ENCODE measurements at regions not wholly inside any gene's neighbourhood (a gene's known extent, or its start where the extent isn't known, plus 50 kb on each side); places are given as distances from the start of the nearest gene placed in this dataset.
"Not testable (repeated sequence)": the region's sequence is repeated elsewhere in the genome, so short reads cannot be mapped to it uniquely, and the experiment has no call there.

DNA sequence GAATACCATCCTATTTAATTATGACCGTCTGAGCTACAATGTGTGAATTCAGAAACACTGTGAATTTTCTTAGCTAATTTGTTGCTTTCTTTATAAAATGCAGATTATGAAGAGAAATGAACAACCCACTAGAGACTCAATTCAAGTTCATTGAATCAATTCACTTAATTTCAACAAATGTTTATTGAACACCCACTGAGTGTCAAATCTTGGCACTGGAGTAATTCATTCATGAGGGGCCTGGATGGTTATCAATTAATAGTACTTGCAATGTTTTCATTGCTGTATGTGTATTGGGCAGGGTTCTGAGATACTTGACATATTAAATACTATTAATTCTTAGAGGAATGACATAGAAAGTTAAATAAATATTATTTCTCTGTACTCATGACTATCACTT, 789.4 kb downstream of the STPG2 start:
- no peak for DNase-seq (ENCODE audit: low read depth, low spot score)

DNA sequence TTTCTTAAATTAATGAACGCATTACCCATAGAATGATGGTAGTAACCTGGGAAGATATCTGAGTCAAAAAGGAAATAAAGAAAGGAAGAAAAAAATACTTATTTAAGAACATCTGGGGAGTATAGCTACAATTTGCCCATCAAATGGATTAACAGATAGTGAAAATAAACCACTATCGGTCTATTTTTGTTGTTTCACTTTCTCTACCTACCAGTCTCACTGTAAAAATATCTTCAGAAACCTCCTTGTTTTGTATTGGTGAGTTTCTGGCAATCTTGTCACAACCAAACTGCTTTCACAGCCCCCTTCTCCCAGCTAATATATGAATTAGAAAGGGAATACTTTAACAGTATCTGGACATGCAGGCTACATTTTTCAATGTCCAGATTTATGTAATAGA, 783.5 kb downstream of the STPG2 start:
- no peak for DNase-seq (ENCODE audit: low read depth, low spot score)

DNA sequence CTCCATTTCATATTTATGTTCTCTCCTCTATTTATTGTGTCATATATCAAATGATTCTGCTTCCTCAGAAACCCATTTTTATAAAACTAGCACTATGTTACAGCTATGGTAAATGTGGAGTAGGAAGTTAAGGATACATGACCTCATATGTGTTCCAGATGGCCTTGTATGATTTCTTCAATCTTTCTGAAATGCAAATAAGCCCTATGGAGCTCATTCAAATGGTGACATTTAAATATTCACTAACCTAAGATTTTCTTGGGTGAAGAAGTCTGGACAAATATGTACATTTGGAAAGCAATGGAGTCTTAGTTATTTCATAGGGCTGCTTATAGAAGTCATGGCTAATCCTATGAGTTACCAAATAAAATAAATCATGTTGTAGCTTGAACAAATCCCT, 782.5 kb downstream of the STPG2 start:
- no peak for DNase-seq (ENCODE audit: low read depth, low spot score)

DNA sequence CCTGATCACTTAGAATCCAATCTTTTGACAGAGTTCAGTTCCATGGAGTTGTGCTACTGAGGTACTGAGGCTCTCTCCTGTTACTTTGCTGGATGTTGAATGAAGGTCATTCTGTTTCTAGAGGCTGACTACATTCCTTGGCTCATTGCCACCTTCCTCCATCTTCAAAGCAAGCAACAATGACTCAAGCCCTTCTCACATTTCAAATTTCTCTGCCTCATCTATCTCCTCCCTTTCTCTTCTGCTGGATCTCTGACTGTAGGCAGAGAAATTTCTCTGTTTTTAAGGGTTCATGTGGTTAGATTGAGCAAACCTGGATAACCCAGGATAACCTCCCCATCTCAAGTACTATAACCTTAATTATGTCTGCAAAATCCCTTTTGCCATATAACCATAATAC, 775.4 kb downstream of the STPG2 start:
- DNase-seq (ENCODE audit: low read depth, low spot score), result no peak

DNA sequence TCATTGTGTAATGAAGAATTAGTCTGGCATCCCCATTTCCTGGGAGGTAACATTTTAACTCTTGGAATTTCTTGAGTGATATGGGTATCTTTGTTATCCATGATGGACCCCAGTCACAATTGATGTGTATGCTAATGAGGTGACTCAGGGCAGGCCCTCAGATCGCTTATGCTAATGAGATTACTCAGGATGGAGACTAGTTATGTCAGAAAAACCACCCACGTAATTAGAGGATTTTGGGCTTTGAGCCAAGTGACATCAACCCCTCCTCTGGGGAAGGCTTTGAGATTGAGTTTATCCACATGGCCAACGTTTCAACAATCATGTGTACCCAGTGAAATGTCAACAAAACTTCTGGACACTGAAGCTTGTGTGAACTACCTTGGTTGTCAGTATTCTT, 772.7 kb downstream of the STPG2 start:
- DNase-seq (ENCODE audit: low read depth, low spot score), result no peak

DNA sequence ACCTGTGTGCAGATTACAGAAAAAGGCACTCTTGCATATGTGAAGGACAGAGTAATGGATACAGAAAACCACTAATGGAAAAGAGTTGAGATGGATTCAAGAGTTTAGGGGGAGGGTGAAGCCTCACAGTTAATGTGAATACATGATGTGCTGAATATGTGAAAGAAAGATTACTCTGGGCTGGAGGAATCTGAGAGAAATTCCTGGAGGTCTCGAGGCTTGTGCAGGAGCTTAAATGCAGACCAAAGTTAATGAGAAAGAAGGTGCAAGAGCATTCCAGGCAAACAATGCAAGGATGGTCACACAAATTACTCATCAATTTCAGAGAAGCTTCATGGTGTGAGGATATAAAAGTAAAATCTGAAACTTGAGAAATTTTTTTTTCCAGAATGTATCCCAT, 768.8 kb downstream of the STPG2 start:
- no peak for DNase-seq (ENCODE audit: low read depth, low spot score)

DNA sequence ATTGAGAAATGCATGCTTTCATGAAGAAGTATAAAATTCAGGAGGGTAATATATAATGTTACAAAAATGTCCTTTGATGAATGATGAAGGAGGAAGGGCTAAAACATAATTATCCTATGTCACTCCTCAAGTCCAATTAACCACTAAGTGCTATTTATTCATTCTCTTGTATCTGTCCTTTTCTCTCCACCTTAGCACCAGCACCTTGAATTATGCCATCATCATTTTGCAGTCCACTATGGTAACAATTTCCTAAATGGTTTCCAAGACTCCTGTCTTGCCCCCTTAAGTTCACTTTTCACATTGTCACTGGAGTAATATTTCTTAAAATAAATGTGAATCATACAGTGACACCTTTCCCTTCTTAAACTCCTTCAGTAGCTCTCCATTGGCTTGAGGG, 756.3 kb downstream of the STPG2 start:
- no peak for DNase-seq (ENCODE audit: low read depth, low spot score)

DNA sequence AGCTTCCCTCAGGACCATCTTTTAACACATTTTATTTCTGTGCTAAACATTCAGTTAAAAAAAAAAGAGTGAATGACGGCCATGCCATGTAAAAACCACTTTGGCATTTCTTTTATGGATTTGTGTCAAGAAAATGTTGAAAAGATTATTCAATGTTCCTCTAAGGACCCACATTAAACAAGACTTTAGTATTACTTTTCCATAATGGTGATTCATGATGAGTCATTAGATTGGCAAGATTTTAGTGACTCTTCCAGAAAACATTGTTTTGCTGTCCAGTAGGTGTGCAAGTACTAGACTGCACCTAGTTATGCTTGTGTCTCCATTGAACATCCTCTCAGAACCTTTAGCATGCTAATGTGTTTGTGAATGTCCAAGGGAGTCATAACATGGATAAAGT, 748.6 kb downstream of the STPG2 start:
- no peak for DNase-seq (ENCODE audit: low read depth, low spot score)

DNA sequence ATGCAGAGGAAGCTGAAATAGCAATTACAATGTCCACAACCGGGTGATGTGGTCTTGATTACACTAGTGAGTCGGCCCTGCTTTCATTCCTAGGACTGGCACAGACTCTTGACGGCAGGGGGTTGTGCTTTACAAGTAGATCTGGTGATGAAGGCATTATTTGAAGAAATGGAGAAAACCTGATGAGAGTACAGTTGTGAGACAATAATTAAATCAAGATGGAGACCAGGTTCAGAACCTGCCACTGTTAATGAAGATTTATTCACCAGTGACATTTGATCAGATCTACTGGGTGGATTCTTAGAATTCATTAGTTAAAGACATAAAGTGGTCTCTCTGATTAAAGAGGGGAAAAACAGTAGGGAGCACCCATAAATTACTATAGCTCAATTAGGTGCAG, 747.2 kb downstream of the STPG2 start:
- no peak for DNase-seq (ENCODE audit: low read depth, low spot score)

DNA sequence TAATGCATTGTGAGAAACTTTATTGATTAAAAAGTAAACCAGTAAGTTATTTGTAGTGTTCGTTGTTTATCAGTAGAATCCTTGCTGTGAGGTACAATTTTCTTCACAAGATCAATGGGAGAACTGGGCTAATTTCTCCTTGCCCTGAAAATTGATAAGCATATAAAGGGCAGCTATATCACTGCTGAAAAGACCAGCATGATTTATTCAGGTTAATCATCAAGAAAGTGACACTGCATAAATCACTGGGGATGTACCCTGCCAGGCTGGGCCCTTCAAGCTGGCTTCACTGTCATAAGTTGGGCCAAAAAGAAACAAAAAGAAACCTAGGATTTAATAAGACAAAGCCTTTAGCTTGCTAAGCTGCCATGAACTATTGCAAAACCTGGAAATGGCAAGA, 746.7 kb downstream of the STPG2 start:
- no peak for DNase-seq (ENCODE audit: low read depth, low spot score)

DNA sequence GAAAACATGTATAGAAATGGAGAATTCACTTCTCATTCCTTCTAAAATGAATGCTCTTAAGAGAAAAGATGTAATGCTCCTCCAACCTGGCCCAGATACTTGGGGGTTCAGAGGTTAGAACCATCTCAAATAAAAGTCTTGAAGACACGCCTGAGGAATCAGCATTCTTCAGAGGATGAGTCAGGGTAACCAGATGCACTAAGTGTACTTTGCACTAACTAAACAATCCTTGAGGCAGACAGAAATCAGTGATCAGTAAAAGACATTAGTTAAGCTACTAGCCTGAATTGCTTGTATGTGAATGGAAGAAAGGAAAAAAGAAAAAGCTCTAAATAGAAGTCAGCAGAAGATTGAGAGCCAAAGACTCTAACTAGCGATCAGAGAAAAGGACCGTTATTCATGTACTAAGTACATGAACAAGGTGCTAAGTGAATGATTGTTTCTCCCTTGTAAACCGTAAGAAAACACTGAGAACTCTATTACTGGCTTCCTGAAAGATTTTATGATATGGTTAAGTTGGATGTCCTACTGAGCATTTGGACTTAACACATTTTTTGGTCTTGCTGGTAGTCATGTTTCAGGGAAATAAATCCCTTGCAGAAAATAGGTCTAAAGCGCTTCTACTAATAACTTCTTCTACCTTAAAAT, 738.3 kb downstream of the STPG2 start:
- DNase-seq (ENCODE audit: low read depth, low spot score), result no peak

DNA sequence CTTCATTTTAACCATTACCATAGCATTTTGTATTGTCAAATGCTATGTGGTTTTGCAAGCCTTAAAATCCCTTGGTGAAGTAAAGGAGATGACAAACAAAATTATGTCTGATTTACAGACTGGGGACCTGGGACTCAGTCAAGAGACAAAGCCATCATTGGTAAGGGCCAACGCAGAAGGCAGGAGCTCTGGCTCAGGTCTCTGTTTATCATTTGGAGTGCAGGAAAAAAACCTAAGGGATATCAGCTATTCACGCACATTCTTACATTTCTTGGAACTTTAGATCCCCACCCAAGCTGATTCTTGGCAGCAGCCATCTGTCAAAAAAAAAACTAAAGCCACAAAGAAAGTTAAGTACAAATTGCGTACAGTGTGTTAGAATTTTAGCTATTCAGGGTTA, 731.9 kb downstream of the STPG2 start:
- DNase-seq (ENCODE audit: low read depth, low spot score), result no peak

DNA sequence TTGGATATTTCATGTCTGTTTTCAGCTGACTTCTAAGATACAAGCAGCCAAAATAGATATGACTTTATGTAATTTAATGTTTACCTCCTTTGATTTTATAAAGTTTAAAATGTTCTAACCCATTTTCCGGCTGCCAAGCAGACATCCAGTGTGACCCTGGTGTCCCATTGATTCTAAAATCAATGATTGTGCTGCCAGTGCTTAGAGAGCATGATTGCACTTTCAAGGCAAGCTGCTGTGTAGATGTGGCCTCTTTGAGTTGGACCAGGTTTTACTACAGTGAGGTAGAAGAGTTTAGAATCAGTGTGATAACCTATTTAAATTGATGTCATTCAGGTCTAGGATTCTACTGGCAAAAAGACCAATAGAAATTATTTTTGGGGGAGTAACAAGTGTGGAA, 730.9 kb downstream of the STPG2 start:
- no peak for DNase-seq (ENCODE audit: low read depth, low spot score)

DNA sequence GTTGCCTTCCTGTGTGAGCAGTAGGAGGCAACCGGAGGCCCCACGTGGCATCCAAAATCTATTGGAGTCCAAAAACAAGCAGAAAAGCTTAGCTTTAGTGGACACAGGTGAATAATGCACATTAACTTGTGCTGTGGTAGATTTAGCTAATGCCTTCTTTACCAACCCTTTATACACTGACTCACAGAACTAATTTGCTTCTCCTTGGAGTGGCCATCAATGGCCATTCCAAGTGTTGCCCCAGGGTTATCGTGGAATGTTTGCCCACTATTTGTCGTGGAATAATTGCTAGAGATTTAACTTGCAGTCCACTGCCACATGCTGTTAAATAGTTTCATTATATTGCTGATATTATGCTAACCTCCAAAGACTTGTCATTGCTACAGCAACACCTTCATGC, 729.1 kb downstream of the STPG2 start:
- no peak for DNase-seq (ENCODE audit: low read depth, low spot score)

DNA sequence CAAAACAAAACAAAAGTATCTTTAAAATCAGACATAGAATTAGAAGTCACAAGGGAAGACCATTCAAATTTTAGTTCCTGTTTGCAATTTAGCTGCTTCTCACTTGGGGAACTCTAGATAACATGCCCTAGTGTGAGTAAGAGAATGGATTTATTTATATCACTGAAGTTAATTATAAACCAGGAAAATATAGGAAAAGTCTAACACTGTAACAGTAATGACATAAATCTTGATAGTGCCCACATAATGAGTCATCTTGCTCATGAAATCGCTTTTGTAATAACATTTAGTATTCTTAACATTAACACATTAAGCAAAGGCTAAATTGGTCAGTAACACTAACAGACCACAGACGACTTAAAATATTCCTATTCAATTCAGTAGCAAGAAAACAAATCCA, 710.7 kb downstream of the STPG2 start:
- no peak for DNase-seq (ENCODE audit: low read depth, low spot score)

DNA sequence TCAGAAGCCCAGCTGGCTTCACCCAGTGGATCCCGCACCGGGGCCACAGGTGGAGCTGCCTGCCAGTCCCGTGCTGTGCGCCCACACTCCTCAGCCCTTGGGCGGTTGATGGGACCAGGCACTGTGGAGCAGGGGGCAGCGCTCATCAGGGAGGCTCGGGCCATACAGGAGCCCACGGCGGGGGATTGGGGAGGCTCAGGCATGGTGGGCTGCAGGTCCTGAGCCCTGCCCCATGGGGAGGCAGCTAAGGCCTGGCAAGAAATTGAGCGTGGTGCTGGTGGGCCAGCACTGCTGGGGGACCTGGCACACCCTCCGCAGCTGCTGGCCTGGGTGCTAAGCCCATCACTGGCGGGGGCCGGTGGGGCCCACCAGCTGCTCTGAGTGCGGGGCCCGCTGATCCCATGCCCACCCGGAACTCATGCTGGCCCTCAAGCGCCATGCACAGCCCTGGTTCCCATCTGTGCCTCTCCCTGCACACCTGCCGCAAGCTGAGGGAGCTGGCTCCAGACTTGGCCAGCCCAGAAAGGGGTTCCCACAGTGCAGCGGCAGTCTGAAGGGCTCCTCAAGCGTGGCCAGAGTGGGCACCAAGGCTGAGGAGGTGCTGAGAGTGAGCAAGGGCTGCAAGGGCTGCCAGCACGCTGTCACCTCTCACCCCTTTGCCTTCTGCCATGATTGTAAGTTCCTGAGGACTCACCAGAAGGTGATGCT, 705.1 kb downstream of the STPG2 start:
- DNase-seq (ENCODE audit: low read depth, low spot score), result not testable (repeated sequence)

DNA sequence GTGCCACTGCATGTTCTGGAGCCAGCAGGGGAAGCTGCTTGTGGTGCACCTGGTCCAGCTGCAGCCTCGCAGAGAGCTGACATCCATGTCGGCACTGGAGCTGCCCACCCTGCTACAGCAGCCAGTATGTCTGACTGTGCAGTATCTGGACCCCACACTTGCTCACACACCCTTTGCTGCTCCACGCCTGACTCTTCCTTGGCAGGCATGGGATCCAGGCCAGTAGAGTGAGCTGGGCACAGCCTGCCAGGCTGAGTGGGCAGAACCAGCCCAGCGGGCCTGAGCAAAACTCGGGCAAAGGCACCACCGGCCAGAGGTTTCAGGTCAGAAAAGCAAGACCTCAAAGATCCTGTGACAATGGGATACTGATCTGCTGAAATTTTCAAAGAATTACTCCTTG, 690.1 kb downstream of the STPG2 start:
- no peak for DNase-seq (ENCODE audit: low read depth, low spot score)

DNA sequence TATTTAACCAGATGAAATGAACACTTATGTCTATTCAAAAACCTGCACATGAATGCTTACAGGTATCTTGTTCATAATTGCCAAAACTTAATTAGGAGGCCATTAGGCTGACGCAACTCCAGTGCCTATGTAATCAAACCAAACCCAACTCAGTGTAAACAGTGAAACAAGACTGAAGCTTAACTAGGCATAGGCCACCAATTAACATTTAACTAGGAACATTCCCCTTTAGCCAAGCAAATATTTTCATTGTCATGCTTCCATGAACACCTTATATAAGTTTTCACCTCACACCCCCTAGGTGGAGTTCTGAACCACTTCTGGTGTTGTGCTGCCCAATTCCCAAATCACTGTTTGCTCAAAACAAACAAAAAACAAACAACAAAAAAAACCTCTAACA, 686.0 kb downstream of the STPG2 start:
- DNase-seq (ENCODE audit: low read depth, low spot score), result no peak

DNA sequence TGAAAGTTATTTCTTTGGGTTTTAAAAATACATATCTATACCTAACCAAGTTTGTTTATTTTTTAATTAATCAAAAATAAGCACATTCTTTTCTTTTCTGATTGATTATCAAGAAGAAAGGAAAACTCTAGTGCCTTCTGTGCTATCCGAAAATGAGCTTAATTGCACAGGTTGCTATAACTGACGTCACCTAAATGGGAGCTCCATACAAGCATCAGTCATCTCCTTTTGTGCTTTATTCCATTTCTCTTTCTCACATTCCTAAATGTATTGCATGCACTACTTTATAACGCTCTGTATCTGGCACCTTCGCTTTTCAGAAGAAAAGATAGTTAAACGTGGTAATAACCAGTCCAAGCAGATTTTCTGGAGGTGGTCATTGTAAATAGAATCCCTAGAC, 675.0 kb downstream of the STPG2 start:
- DNase-seq (ENCODE audit: low read depth, low spot score), result no peak

DNA sequence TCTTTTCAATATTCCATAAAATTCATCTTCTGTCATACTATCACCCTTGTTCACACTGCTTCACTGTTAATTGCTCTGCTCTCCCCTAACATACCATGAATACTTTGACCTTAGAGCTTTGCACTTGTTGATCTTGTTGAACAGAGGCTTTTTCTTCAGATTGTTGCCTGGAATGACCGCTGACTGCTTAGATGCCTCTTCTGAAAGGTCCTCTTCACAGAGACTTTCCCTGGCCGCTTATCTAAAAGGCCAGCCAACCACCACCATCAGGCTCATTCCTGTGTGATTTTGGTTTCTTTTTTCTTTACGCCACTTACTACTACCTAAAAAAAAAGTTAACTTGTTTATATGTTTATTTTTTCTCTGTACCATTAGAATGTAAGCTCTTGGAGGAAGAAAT, 667.7 kb downstream of the STPG2 start:
- DNase-seq (ENCODE audit: low read depth, low spot score), result no peak

DNA sequence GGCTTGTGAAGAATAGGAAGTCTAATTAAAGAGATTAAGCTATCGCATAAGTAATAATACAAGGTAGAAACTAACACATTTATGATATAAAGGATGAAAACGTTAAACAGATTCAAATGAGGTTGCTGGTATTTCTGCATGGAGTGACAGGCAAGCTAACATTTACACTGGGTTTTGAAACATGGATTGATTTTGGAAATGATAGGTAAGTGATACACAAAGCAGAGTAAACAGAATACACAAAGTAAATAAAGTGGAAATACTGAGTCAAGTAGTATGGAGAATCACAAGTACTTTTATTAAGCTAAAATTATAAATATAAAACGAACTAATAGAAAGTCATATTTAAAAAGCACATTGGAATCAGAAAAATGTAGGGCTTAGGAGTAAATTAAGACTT, 665.3 kb downstream of the STPG2 start:
- DNase-seq (ENCODE audit: low read depth, low spot score), result no peak

DNA sequence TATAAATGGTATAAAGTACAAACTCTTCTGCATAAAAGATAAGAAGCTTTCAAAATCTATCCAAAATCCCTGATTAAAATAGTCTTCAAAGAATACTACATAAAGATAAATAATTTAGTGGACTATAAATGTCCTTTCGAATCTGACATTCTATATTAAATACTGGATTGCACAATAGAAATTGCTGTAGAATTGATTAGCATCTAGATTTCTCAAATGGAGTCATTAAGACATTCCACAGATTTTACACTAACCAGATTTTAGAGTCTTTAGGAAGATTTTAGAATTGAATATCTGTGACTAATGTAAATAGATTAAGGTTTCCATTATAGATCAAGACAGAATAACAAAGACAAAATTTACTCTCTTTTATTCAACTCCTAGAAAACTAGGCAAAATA, 663.9 kb downstream of the STPG2 start:
- DNase-seq (ENCODE audit: low read depth, low spot score), result no peak

DNA sequence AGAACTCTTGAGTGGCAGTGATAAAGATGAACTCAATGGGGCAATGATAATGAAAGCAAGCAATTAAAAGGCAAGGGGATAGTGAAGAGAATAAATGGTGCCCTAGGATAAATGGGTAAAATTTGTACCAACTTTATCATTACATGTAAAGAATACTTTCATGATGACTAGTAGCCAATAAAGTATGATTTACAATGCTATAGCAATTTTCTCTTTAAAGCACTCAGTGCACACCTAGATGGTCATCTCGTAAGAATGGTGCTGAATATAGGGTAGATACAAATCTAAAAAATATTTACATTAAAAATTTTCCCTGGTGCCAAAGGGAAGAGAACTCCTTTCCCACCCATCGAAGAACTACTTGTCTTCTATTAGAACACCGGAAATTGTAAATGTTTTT, 651.4 kb downstream of the STPG2 start:
- DNase-seq (ENCODE audit: low read depth, low spot score), result no peak
